ENCODE measurements at regions not wholly inside any gene's neighbourhood (a gene's known extent, or its start where the extent isn't known, plus 50 kb on each side); places are given as distances from the start of the nearest gene placed in this dataset.

DNA sequence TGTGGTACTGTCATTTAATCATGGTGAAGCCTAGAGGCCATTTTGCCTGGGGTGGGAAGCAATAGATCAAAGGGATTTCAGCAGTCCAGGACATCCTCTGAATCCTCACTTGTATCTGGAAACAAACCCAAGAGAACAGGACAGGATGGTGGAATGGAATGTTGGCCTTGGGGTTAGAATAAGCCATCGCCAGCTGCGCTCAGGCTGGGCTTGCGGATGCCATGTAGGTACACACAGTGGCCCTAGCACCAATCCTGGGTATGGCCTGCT, 76.5 kb upstream of the ALDH1A3 start (continued):
- no peak for TF ChIP-seq KDM4A (IDR thresholded peaks at IDR 0.05; ENCODE audit: low read depth, low read length, severe bottlenecking)
- TF ChIP-seq, protein P1, sequence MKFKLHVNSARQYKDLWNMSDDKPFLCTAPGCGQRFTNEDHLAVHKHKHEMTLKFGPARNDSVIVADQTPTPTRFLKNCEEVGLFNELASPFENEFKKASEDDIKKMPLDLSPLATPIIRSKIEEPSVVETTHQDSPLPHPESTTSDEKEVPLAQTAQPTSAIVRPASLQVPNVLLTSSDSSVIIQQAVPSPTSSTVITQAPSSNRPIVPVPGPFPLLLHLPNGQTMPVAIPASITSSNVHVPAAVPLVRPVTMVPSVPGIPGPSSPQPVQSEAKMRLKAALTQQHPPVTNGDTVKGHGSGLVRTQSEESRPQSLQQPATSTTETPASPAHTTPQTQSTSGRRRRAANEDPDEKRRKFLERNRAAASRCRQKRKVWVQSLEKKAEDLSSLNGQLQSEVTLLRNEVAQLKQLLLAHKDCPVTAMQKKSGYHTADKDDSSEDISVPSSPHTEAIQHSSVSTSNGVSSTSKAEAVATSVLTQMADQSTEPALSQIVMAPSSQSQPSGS (IDR thresholded peaks at IDR 0.05; ENCODE audit: low read length), result no peak
- TF ChIP-seq, protein P2, sequence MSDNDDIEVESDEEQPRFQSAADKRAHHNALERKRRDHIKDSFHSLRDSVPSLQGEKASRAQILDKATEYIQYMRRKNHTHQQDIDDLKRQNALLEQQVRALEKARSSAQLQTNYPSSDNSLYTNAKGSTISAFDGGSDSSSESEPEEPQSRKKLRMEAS (IDR thresholded peaks at IDR 0.05), result no peak

Measured in H1 (cell line).